ENCODE measurements at regions not wholly inside any gene's neighbourhood (a gene's known extent, or its start where the extent isn't known, plus 50 kb on each side); places are given as distances from the start of the nearest gene placed in this dataset.
"Not testable (repeated sequence)": the region's sequence is repeated elsewhere in the genome, so short reads cannot be mapped to it uniquely, and the experiment has no call there.

DNA sequence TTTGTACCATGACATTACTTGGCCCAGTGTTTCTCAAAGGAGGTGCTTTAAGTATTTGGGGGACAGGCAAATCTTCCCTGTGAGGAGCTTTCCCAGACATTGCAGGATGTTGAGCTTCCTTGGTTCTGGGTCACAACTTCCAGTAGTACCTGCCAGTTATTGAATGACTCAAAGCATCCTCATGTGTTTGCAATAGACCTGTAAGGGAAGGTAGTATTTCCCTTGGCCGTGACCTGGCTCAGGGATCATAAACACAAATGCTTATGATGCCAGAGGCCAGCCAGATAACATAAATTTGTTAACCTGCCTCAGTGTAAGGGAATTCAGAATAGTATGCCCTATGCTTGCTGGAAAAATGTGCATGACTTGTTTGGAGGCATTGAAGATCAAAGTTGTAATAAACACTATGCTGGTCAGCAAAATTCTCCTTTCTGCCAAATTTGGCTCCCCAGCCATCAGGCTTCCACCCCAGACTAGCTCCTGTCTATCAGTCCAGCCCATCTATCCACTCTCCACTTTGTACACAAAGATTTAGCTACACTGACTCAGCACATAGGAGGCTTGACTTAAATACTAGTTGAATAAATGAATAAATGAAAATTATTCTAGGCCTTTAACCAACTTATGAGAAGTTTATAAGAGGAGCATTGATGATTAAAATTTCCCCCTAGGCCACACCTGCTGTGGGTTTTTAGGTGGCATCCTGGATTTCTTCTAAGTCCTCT, 102.0 kb upstream of the EFEMP1 start:
- no peaks in the 10 kb centered on the region for H3K4me1 Mint-ChIP-seq
- H3K27ac Mint-ChIP-seq = no peak overlapping the region
- H3K27me3 Mint-ChIP-seq = peaks cover 2% of the 10 kb centered on the region
- no peak overlapping the region for H3K4me3 Mint-ChIP-seq
- H3K9me3 Mint-ChIP-seq (ENCODE audit: low read depth) = no peaks in the 10 kb centered on the region
- ChIA-PET CTCF (no interaction called here), POLR2A (no interaction called here)
- no peaks in the 10 kb centered on the region for H3K36me3 Mint-ChIP-seq (ENCODE audit: low read depth)
- intact Hi-C loops (cut with DNase I, micrococcal nuclease) = no loop called here
- no peak for ATAC-seq
- no peak for DNase-seq

DNA sequence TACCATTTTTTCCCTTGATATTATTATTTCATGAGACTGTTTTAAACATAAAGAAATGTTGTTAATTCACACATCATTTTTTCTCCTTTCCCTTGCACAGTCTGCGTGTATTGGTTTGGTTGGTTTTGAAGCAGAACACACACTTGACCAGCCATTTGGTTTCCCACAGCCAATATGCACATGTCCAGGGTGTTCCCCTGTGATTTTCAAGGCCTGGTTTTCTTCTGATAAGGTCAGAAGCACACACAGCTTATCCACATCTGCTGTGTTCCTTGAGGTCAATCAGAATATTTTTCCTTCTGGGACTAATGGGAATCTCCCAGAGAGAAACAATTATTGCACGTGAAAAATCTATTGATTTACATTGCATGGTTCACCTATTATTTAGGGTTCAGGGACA, 103.2 kb upstream of the EFEMP1 start:
- intact Hi-C loops (cut with DNase I, micrococcal nuclease) = no loop called here
- Mint-ChIP-seq H3K4me1 (no peaks in the 10 kb centered on the region), H3K27me3 (peaks cover 2% of the 10 kb centered on the region), H3K9me3 (ENCODE audit: low read depth) (no peaks in the 10 kb centered on the region), H3K4me3 (no peak overlapping the region), H3K27ac (no peak overlapping the region), H3K36me3 (ENCODE audit: low read depth) (no peaks in the 10 kb centered on the region)
- DNase-seq = no peak
- ATAC-seq = no peak
- CTCF ChIA-PET = no interaction called here
- POLR2A ChIA-PET = no interaction called here

DNA sequence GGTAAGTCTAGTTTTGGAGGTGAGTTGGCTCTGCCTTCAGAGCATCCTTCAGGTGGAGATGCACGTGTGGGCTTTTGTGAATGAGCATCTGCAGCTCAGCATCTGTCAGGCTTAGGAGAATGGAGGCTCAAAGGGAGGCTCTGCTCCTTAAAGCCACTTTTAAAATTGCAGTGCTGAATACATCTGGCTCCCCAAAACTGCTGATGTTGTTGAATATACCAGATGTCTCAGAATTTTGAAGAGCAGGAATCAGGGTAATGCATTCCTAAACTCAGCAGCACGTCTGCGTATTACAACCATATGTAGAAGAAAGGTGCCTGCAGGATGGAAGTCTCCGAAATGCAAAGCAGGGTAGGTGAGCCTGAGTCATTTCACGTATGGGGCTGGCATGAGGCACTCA, 106.5 kb upstream of the EFEMP1 start:
- ChIA-PET CTCF (no interaction called here), POLR2A (no interaction called here)
- H3K27ac Mint-ChIP-seq = no peak overlapping the region
- H3K27me3 Mint-ChIP-seq = peaks cover 2% of the 10 kb centered on the region
- intact Hi-C loops (cut with DNase I, micrococcal nuclease) = no loop called here
- no peaks in the 10 kb centered on the region for H3K9me3 Mint-ChIP-seq (ENCODE audit: low read depth)
- ATAC-seq (no peak), DNase-seq (no peak)
- no peaks in the 10 kb centered on the region for H3K4me1 Mint-ChIP-seq
- H3K36me3 Mint-ChIP-seq (ENCODE audit: low read depth) = no peaks in the 10 kb centered on the region
- no peak overlapping the region for H3K4me3 Mint-ChIP-seq

DNA sequence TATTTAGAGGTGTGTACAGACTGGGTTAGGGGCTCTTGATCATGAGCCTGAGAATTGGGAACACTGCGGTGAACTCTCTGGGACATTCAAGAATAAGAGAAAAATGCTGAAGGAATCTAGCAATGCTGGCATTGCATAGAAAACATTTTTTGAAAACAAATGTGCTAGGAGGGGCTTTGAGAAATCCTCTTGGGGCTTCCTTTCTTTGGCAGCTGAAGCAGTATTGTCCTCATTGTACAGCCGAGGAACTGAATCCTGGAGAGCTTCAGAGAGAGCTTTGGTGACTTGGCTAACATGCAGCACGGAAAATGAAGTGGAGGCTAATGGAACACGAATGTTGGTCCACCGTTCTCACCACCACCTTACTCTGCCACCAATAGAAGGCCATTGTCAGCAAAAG, 107.3 kb upstream of the EFEMP1 start:
- no peak overlapping the region for H3K27ac Mint-ChIP-seq
- no peaks in the 10 kb centered on the region for H3K36me3 Mint-ChIP-seq (ENCODE audit: low read depth)
- no peak overlapping the region for H3K4me3 Mint-ChIP-seq
- no peaks in the 10 kb centered on the region for H3K9me3 Mint-ChIP-seq (ENCODE audit: low read depth)
- no peak for DNase-seq
- no peaks in the 10 kb centered on the region for H3K4me1 Mint-ChIP-seq
- intact Hi-C loops (cut with DNase I, micrococcal nuclease) = no loop called here
- ChIA-PET CTCF (no interaction called here), POLR2A (no interaction called here)
- no peak for ATAC-seq
- H3K27me3 Mint-ChIP-seq = peaks cover 2% of the 10 kb centered on the region

DNA sequence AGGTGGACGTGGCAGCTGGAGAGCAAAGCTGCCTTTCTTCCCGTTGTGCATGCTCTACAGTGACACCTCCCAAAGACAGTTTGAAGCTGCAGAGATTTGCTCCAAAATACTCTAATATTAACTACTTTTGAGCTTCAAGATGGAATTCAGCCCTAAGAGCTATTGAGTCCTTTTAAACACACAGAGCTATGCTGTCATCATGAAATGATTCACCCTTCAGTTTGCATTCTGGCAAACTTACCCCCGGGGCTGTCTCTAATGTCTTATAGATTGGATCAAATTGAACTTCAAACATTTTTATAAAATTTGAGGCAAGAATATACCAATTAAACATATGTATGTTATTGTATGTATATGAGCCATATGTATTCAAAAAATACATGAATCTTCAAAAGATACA, 110.7 kb upstream of the EFEMP1 start:
- DNase-seq = no peak
- Mint-ChIP-seq H3K9me3 (ENCODE audit: low read depth) (no peaks in the 10 kb centered on the region), H3K27me3 (peaks cover 2% of the 10 kb centered on the region), H3K27ac (no peak overlapping the region), H3K4me3 (no peak overlapping the region), H3K4me1 (no peaks in the 10 kb centered on the region), H3K36me3 (ENCODE audit: low read depth) (no peaks in the 10 kb centered on the region)
- no peak for ATAC-seq
- intact Hi-C loops (cut with DNase I, micrococcal nuclease) = no loop called here
- ChIA-PET CTCF (no interaction called here), POLR2A (no interaction called here)

DNA sequence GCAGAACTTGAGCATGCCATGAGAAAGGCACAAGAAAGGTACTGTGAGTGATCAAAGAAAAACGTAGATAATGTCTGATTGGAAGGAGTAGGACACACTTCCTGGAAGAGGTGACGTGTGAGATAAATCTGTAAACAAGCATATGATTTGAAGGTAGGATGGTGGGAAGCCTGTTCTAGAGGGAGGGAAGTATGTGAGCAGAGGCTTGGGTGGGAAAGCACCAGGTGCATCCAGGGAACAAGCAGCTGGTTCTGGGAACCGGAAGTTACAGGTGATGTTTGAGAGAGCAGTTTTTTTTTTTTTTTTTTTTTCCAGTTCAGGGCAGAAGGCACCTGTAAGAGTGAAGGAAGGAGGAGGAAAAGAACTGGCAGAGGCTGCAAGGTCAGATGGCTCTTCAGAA, 116.6 kb upstream of the EFEMP1 start:
- Mint-ChIP-seq H3K9me3 (ENCODE audit: low read depth) (no peaks in the 10 kb centered on the region), H3K4me1 (no peaks in the 10 kb centered on the region), H3K27ac (no peak overlapping the region), H3K36me3 (ENCODE audit: low read depth) (no peaks in the 10 kb centered on the region), H3K4me3 (no peak overlapping the region), H3K27me3 (no peaks in the 10 kb centered on the region)
- DNase-seq (no peak), ATAC-seq (no peak)
- intact Hi-C loops (cut with DNase I, micrococcal nuclease) = no loop called here
- CTCF ChIA-PET = no interaction called here
- POLR2A ChIA-PET = no interaction called here

DNA sequence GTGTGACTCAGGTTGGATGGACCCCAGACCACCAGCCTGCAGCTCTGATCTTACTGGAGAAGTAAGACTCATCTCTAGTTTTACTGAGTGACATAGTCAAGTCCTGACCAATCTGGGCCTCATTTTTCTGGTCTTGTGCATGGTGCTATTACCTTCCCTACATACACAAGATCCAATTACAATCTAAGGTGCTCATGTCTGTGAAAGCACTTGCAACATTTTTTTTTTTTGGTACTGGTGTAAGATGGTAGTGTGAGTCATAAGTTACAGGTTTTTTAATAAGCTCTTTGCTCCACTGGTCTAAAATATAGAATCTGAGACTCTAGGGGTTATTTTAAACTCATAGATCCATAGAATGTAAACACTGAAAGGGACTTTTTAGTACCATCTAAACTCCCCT, 117.3 kb upstream of the EFEMP1 start:
- DNase-seq = no peak
- intact Hi-C loops (cut with DNase I, micrococcal nuclease) = no loop called here

DNA sequence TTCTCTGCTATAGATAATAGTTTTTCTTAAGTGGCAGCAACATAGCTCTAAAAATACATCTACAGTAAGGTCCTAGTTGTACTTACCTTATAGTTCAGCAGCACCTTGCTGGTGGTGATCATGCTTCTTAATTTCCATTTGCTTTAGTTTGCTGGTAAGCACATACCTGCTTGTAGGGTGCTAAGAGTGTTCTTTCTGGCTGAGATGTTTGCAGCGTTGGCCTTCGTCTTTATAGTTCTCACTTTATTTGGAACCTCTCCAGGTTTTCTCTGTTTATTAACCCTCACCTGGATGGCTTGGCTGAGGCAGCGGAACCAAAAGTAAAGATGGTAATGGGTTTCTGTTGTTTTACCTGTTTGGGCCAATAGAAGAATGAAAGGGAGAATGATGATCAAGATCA, 123.6 kb upstream of the EFEMP1 start:
- ChIA-PET POLR2A (no interaction called here), CTCF (no interaction called here)
- H3K36me3 Mint-ChIP-seq (ENCODE audit: low read depth) = no peaks in the 10 kb centered on the region
- no peak overlapping the region for H3K4me3 Mint-ChIP-seq
- H3K27me3 Mint-ChIP-seq = no peaks in the 10 kb centered on the region
- intact Hi-C loops (cut with DNase I, micrococcal nuclease) = no loop called here
- H3K4me1 Mint-ChIP-seq = no peaks in the 10 kb centered on the region
- no peak for DNase-seq
- ATAC-seq = no peak
- no peak overlapping the region for H3K27ac Mint-ChIP-seq
- no peaks in the 10 kb centered on the region for H3K9me3 Mint-ChIP-seq (ENCODE audit: low read depth)

More for the DNA sequence above, 117.3 kb upstream of the EFEMP1 start:
- Mint-ChIP-seq H3K4me1 (no peaks in the 10 kb centered on the region), H3K27ac (no peak overlapping the region), H3K36me3 (ENCODE audit: low read depth) (no peaks in the 10 kb centered on the region), H3K27me3 (no peaks in the 10 kb centered on the region), H3K4me3 (no peak overlapping the region), H3K9me3 (ENCODE audit: low read depth) (no peaks in the 10 kb centered on the region)
- CTCF ChIA-PET = no interaction called here
- no peak for ATAC-seq
- POLR2A ChIA-PET = no interaction called here

DNA sequence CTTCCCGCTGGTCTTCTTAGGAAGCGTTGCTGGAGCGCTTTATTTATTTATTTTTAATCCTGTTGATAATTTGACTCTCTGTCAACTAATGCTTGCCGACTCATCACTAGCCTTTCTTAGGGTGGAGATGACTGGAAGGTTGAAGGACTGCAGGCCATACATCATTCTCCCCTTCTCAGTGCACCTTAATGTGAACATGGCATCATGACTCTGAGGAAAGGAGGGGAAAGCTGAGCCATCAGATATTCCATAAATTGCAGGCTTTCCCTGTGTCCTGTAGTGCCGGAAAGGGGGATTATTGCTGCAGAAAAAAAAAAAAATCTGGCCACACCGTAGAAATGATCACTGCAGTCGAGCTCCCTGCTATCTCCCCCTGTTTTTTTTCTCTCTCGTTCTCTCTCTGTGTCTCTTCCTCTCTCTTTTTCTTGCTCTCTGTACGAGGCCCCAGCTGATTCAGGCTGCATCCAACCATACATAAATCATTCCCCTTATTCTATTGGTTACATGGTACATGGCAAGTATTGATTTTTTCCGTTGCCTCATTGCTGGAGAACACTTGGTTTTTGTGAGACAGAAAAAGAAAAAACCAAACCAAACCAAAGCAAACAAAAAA, 125.8 kb upstream of the EFEMP1 start:
- Mint-ChIP-seq H3K9me3 (ENCODE audit: low read depth) (no peaks in the 10 kb centered on the region), H3K27ac (no peak overlapping the region), H3K4me3 (no peak overlapping the region), H3K27me3 (no peaks in the 10 kb centered on the region), H3K4me1 (no peaks in the 10 kb centered on the region), H3K36me3 (ENCODE audit: low read depth) (no peaks in the 10 kb centered on the region)
- no peak for ATAC-seq
- POLR2A ChIA-PET = no interaction called here
- no peak for DNase-seq
- CTCF ChIA-PET = no interaction called here
- intact Hi-C loops (cut with DNase I, micrococcal nuclease) = no loop called here

DNA sequence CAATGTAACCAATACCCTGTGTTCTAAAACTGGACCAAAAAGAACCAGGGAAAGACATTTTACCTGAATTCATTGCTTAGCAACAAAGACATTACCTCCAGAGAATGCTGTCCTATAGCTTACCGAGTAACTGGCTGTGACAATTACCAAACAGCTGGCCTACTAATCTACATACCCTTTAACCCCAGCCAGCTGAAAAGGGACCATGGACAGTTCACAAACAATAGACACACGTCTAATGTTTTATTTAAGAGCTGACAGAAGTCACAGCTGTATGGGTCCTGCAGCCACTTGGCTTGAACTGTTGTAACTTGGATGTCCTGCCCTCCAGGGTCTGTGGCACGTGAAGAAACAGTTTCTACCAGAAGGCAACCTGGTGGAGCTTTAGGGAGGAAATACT, 130.1 kb upstream of the EFEMP1 start:
- POLR2A ChIA-PET = no interaction called here
- DNase-seq = no peak
- Mint-ChIP-seq H3K4me1 (no peaks in the 10 kb centered on the region), H3K27me3 (no peaks in the 10 kb centered on the region), H3K4me3 (no peak overlapping the region), H3K9me3 (ENCODE audit: low read depth) (peaks cover 3% of the 10 kb centered on the region), H3K27ac (no peak overlapping the region), H3K36me3 (ENCODE audit: low read depth) (no peaks in the 10 kb centered on the region)
- CTCF ChIA-PET = no interaction called here
- intact Hi-C loops (cut with DNase I, micrococcal nuclease) = no loop called here
- no peak for ATAC-seq

DNA sequence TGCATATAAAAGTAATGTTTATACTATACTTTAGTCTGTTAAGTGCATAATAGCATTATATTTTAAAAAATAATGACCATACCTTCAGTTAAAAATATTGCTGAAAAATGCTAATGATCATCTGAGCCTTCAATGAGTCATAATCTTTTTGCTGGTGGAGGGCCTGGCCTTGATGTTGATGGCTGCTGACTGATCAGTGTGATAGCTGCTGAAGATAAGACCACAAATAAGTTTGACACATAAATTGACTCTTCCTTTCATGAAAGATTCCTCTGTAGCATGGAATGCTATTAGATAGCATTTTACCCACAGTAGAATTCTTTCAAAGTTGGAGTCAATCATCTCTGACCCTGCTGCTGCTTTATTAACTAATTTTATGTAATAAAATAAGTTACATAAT, 128.4 kb upstream of the CCDC85A start:
- H3K27ac Mint-ChIP-seq = no peak overlapping the region
- H3K9me3 Mint-ChIP-seq (ENCODE audit: low read depth) = peaks cover 8% of the 10 kb centered on the region
- intact Hi-C loops (cut with DNase I, micrococcal nuclease) = no loop called here
- POLR2A ChIA-PET = no interaction called here
- H3K36me3 Mint-ChIP-seq (ENCODE audit: low read depth) = no peaks in the 10 kb centered on the region
- H3K4me3 Mint-ChIP-seq = no peak overlapping the region
- ATAC-seq (no peak), DNase-seq (no peak)
- H3K27me3 Mint-ChIP-seq = no peaks in the 10 kb centered on the region
- CTCF ChIA-PET = no interaction called here
- H3K4me1 Mint-ChIP-seq = no peaks in the 10 kb centered on the region

DNA sequence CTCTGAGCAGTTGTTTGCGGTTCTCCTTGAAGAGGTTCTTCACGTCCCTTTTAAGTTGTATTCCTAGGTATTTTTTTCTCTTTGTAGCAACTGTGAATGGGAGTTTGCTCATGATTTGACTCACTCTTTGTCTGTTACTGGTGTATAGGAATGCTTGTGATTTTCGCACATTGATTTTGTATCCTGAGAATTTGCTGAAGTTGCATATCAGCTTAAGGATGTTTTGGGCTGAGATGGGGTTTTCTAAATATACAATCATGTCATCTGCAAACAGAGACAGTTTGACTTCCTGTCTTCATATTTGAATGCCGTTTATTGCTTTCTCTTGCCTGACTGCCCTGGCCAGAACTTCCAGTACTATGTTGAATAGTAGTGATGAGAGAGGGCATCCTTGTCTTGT, 122.5 kb upstream of the CCDC85A start:
- DNase-seq; ATAC-seq; POLR2A ChIA-PET; H3K36me3 Mint-ChIP-seq (ENCODE audit: low read depth); H3K4me1 Mint-ChIP-seq; H3K27me3 Mint-ChIP-seq; intact Hi-C loops (cut with DNase I, micrococcal nuclease); CTCF ChIA-PET; H3K27ac Mint-ChIP-seq; H3K4me3 Mint-ChIP-seq: not testable (repeated sequence)
- peaks cover 16% of the 10 kb centered on the region for H3K9me3 Mint-ChIP-seq (ENCODE audit: low read depth)

DNA sequence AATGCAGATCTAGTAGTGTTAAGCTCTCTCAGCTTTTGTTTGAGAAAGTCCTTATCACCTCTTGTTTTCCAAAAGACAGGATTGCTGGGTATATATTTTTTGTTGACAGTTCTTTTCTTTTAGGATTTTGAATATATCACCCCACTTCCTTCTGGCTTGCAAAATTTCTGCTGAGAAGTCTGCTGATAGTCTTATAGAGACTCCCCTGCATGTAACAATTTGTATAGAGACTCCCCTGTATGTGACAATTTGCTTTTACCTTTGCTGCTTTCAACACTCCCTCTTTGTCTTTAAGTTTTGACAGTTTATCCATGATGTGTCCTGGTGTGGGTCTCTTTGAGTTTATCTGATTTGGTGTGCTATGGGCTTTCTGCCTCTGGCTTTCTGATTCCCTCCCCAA, 115.0 kb upstream of the CCDC85A start:
- ChIA-PET POLR2A (no interaction called here), CTCF (no interaction called here)
- Mint-ChIP-seq H3K9me3 (ENCODE audit: low read depth) (peaks cover 7% of the 10 kb centered on the region), H3K36me3 (ENCODE audit: low read depth) (no peaks in the 10 kb centered on the region), H3K27me3 (no peaks in the 10 kb centered on the region), H3K4me3 (no peak overlapping the region), H3K4me1 (no peaks in the 10 kb centered on the region), H3K27ac (no peak overlapping the region)
- DNase-seq (no peak), ATAC-seq (no peak)
- intact Hi-C loops (cut with DNase I, micrococcal nuclease) = no loop called here
